D721Med (cell line): ENCODE measurements at regions not wholly inside any gene's neighbourhood (a gene's known extent, or its start where the extent isn't known, plus 50 kb on each side); places are given as distances from the start of the nearest gene placed in this dataset.

Source experiments
- DNase-seq: peaks from one replicate; pipeline ENCODE4 v3.0.0; 2011; ENCODE audit warnings: low spot score; ENCODE audit not compliant: insufficient read length
- FAIRE-seq: peaks from 2 replicates; lab custom pipeline; 2011; peaks lifted over from hg19 to GRCh38; lab: Jason Lieb, UNC
- TF ChIP-seq, protein P1 (sequence below): IDR thresholded peaks from 2 replicates; pipeline ENCODE4 v1.5.1; 2012; ENCODE audit warnings: mild to moderate bottlenecking, control low read depth; ENCODE audit not compliant: insufficient read depth; ENCODE audit errors: missing control alignments

DNA sequence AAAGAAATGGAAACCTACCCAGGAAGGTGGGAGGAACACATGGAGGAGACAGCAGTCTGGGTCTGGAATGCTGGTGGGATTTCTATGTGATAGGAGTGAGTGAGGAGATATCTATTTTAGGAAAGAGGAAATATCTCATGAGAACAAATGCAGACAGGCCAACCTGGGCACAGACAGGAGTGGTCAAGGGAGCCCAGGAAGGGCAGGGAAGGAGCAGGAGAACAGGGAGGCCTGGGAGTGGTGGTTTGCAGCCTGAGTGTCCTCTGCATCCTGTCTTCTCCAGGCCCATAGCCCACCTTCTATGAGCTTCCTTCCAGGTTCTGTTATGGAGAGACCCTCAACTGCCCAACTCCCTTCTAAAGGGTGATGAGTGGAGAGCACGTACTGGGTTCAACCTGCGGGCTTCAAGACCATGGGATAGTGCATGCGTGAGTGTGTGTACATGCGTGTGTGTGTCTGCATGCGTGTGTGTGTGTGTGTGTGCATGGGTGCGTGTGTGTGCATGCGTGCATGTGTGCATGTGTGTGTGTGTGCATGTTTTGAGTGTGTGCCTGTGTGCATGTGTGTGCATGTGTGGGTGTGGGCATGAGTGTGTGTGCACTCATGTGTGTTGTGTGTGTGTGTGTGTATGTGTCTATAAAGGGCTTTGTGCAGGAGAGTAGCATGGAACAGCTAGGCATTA is 200.1 kb downstream of the CXCL12 start:
- TF ChIP-seq, protein P1, sequence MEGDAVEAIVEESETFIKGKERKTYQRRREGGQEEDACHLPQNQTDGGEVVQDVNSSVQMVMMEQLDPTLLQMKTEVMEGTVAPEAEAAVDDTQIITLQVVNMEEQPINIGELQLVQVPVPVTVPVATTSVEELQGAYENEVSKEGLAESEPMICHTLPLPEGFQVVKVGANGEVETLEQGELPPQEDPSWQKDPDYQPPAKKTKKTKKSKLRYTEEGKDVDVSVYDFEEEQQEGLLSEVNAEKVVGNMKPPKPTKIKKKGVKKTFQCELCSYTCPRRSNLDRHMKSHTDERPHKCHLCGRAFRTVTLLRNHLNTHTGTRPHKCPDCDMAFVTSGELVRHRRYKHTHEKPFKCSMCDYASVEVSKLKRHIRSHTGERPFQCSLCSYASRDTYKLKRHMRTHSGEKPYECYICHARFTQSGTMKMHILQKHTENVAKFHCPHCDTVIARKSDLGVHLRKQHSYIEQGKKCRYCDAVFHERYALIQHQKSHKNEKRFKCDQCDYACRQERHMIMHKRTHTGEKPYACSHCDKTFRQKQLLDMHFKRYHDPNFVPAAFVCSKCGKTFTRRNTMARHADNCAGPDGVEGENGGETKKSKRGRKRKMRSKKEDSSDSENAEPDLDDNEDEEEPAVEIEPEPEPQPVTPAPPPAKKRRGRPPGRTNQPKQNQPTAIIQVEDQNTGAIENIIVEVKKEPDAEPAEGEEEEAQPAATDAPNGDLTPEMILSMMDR, result no peak
- FAIRE-seq, result no peak
- DNase-seq, result no peak

DNA sequence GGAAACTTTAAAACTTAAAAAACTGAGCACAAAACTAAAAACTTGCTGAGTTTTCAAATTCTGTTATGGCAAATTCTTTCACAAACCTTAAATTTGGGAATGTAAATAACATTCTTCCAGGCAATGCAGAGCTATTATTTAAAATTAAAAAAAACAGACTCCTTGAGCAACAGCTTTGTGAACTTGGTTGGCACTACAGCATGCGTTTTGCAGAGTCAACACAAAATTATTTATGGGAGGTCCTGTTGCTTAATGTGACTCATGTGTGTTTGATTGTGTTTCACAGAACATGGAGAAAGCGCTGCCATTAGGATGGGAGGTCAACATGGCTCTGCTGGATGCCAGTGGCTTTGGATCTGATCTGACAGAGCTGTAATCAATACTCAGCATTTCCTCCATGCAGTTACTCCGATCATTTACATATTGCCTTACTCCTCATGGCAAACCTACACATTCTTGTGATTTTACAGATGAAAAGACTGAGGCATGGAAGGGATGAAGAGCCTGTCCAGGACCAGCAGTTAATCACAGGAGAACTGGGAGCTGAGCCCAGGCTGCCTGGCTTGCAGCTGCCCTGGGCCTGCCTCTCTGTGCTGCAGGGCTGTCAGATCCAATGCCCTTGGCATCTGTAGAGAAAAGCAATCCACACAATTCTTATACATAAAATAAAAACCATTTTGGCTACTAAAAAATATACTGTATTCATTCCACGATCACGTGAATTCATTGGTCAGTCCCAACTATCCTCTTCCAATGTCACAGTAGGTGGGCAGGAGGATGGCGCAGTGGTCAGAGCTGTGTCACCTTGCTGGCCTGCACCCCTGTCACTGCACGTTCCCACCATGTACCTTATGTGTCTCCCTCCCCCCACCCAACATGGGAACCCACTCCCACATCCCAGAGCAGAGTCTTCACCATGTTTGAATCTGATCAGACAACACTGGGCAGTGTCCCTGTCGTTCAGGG is 200.9 kb downstream of the CXCL12 start:
- DNase-seq, result no peak
- no peak for FAIRE-seq

DNA sequence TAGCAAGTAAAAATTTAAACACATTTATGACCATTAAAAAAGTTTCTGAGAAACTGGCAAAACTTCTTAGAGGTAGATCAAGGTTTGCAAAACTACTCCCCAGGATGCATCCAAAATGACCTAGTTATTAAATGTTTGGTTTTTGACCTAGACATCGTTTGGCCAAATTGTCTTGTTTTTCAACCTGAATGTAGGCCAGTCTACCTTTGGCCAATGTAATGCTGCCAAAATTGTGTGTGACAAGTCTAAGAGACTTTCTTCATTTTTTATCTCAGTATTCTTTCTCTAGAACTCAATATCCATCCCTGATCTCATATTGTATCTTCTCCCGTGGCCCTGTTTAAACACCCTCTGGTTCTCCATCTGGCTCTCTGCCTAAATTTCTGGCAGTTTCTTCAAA is 202.0 kb downstream of the CXCL12 start:
- TF ChIP-seq, protein P1, result no peak
- FAIRE-seq (no peak), DNase-seq (no peak)

More for the DNA sequence above, 200.9 kb downstream of the CXCL12 start:
- TF ChIP-seq, protein P1, result no peak

DNA sequence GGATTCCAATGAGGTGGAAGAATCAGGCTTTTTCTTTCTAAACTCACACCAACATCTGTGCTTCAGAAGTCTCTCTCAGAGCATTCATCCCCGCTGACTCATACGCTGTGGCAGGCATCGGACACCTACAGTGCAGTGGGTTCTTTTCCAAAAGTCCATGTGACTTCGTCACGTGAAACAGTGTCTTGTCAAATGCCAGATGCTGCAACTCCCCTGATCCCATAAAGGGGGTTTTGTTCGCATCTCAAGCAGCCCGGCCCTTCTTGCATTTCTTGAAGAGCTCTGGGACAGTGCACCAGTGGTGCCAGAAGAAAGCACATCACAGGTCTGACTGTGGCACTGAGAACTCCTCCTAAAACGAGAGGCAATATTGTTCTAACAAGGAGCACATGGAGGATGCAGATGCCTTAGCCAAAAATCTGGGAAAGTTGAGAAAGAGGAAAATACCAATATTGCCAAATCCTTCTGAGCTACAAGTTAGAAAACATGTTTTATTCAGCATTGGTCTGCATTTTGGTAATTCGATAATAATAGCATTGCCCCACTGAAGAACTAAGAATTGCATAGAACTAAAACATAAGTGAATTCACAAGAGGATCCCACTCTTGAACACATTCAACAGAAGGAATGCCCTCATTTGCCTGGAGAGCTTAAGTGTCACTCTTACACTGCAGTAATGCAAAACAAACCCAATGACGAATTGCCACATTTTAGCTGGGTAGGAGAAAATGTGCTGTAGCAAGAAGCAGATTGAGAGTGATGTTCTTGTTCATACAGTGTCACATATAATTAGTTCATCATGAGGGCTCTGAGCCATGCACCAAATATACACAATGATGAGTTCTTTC is 204.4 kb downstream of the CXCL12 start:
- TF ChIP-seq, protein P1, result no peak
- DNase-seq, result no peak
- FAIRE-seq, result no peak

DNA sequence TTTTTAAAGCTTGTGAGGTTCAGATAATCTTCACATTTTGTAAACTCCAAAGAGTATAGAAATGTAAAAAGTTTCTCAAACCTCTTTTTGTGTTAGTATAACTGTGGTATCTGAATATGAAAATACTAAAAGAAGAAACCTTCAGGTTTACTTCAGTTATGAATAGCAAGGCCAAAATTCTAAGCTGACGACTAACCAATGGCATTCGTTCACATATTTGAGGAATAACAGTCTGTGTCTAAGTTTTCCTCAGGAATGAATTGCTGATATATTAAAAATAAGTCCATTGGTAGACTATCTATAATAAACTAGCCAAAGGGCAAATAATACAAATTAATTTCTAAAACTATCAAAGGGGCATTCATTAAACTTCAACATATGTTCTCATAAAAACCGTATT is 206.0 kb downstream of the CXCL12 start:
- FAIRE-seq (no peak), DNase-seq (no peak)
- TF ChIP-seq, protein P1, result no peak

DNA sequence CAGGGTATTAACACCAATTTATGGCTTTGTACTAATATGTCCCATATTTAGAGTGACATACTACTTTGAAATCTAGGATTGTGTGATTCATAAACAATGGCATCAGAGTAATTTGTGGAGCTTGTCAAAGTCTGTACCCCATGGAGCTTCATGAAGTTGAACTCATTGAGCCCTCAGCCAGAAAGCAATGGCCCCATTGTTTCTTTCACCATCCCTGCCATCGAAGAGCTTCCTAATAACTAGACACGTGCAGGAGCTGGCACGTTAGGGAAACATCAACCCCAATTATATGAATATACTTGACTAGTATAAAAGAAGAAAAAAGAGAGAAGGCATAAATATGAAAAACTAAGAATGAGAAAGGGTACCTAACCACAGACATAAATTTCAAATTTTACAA is 206.6 kb downstream of the CXCL12 start:
- TF ChIP-seq, protein P1, result no peak
- no peak for DNase-seq
- no peak for FAIRE-seq
